Esophagus muscularis mucosa (tissue), 4 donors: ENCODE measurements at regions not wholly inside any gene's neighbourhood (a gene's known extent, or its start where the extent isn't known, plus 50 kb on each side); places are given as distances from the start of the nearest gene placed in this dataset.

Experiments used
- DNase-seq: peaks from one replicate; pipeline ENCODE4 v3.0.0-alpha.2; 2017; ENCODE audit errors: extremely low spot score
- H3K27ac ChIP-seq, 4 donors: fragments of 200-600 bp; sonication (generic); replicated peaks in 1 of 4; 1 replicate in 3 of 4; 2 replicates in 1 of 4; pipeline ENCODE4 v1.5.1; 2016 to 2019; ENCODE audit warnings: mild to moderate bottlenecking in 1 of 4
- H3K27me3 ChIP-seq, 4 donors: fragments of 200-600 bp; sonication (generic); one replicate each; pipeline versions ENCODE4 v1.5.1 to v1.6.0; 2016 to 2019
- H3K36me3 ChIP-seq, 4 donors: fragments of 200-600 bp; sonication (generic); one replicate each; pipeline ENCODE4 v1.5.1; 2016 to 2019
- H3K4me1 ChIP-seq, 4 donors: fragments of 200-600 bp; sonication (generic); one replicate each; pipeline ENCODE4 v1.5.1; 2016 to 2019
- H3K4me3 ChIP-seq, 4 donors: fragments of 200-600 bp; sonication (generic); 1 replicate in 2 of 4; 2 replicates in 2 of 4; pipeline ENCODE4 v1.5.1; 2016 to 2019; ENCODE audit warnings: mild to moderate bottlenecking in 4 of 4, moderate library complexity in 1 of 4
- H3K9me3 ChIP-seq, 4 donors: fragments of 200-600 bp; sonication (generic); 1 replicate in 3 of 4; 2 replicates in 1 of 4; pipeline ENCODE4 v1.5.1; 2016 to 2019
- EP300 ChIP-seq: sonication (generic); formaldehyde crosslinking; IDR thresholded peaks from one replicate; pipeline ENCODE4 v1.6.1; 2017; ENCODE audit warnings: antibody characterized with exemption
- POLR2A ChIP-seq: fragments of 450-650 bp; IDR thresholded peaks from one replicate; pipeline ENCODE4 v1.6.1; 2017; ENCODE audit warnings: antibody characterized with exemption, moderate library complexity, mild to moderate bottlenecking, low read depth
- POLR2AphosphoS5 ChIP-seq, 2 donors: sonication (generic); formaldehyde crosslinking; IDR thresholded peaks; one replicate each; pipeline ENCODE4 v1.6.1; 2017; ENCODE audit warnings: antibody characterized with exemption in 2 of 2
- WGBS: methylation state at CpG from one replicate; pipeline ENCODE4 v1.1.5; 2018; 5-methylcytosine and 5-hydroxymethylcytosine counted together
- intact Hi-C: fragments of 100-400 bp; cut with DNase I; formaldehyde crosslinking; loops from one replicate; pipeline ENCODE4 v1.15.1; 2023
- TF ChIP-seq, protein P1 (sequence below), 3 experiments: fragments of 200-600 bp in 2 of 3; fragments of 450-650 bp in 1 of 3; sonication (generic) in 2 of 3; IDR thresholded peaks; one replicate each; pipeline ENCODE4 v1.5.1; 2017 to 2019; ENCODE audit warnings: antibody characterized with exemption in 3 of 3, mild to moderate bottlenecking in 2 of 3, moderate library complexity in 1 of 3

GRCh38 chr12:108048686-108049085 lies 80.4 kb upstream of the WSCD2 start:
- intact Hi-C loops, result no loop called here
- WGBS, result 60% methylated on average over 4 of the region's 5 CpGs
- peaks cover 0 to 7% (median 3%) of the 10 kb centered on the region in 4 donors for H3K4me1 ChIP-seq

DNA sequence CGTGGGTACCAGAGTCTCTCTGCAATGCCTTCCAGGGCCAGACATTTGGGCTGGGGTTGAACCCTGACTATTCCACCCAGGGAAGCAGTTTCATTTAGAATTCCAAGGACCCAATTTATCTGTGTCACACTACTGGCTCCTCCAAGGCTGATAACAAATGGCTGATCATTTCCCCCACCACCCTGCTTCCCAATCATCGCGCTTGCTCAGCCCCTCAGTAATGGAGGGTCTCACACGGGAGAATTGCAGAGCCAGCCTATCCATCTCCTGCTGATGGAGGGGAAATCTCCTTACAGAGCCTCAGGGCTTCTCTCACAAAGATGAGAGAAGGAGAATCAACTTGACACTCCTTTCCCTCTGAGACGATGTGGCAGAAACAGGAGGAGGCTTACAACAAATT lies 78.4 kb upstream of the WSCD2 start:
- H3K27ac ChIP-seq, result no peak overlapping the region
- no peaks in the 10 kb centered on the region for H3K36me3 ChIP-seq
- no peak for TF ChIP-seq POLR2AphosphoS5 (IDR thresholded peaks at IDR 0.05)
- TF ChIP-seq, protein P1, sequence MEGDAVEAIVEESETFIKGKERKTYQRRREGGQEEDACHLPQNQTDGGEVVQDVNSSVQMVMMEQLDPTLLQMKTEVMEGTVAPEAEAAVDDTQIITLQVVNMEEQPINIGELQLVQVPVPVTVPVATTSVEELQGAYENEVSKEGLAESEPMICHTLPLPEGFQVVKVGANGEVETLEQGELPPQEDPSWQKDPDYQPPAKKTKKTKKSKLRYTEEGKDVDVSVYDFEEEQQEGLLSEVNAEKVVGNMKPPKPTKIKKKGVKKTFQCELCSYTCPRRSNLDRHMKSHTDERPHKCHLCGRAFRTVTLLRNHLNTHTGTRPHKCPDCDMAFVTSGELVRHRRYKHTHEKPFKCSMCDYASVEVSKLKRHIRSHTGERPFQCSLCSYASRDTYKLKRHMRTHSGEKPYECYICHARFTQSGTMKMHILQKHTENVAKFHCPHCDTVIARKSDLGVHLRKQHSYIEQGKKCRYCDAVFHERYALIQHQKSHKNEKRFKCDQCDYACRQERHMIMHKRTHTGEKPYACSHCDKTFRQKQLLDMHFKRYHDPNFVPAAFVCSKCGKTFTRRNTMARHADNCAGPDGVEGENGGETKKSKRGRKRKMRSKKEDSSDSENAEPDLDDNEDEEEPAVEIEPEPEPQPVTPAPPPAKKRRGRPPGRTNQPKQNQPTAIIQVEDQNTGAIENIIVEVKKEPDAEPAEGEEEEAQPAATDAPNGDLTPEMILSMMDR (IDR thresholded peaks at IDR 0.05), result no peak
- TF ChIP-seq EP300, result no peak
- no peak for DNase-seq
- H3K9me3 ChIP-seq, result no peaks in the 10 kb centered on the region
- no peak overlapping the region for H3K4me3 ChIP-seq
- intact Hi-C loops, result no loop called here
- H3K27me3 ChIP-seq, result no peaks in the 10 kb centered on the region
- H3K4me1 ChIP-seq, result peaks cover 0 to 7% (median 3%) of the 10 kb centered on the region in 4 donors
- 38% methylated on average over 5 of the region's 5 CpGs for WGBS

More at GRCh38 chr12:108048686-108049085, 80.4 kb upstream of the WSCD2 start:
- TF ChIP-seq, protein P1 (IDR thresholded peaks at IDR 0.05), result no peak
- TF ChIP-seq POLR2A, result no peak
- TF ChIP-seq EP300, result no peak
- TF ChIP-seq POLR2AphosphoS5 (IDR thresholded peaks at IDR 0.05), result no peak
- Histone ChIP-seq H3K27ac (no peak overlapping the region), H3K36me3 (no peaks in the 10 kb centered on the region), H3K27me3 (no peaks in the 10 kb centered on the region), H3K4me3 (no peak overlapping the region), H3K9me3 (no peaks in the 10 kb centered on the region)
- no peak for DNase-seq

DNA sequence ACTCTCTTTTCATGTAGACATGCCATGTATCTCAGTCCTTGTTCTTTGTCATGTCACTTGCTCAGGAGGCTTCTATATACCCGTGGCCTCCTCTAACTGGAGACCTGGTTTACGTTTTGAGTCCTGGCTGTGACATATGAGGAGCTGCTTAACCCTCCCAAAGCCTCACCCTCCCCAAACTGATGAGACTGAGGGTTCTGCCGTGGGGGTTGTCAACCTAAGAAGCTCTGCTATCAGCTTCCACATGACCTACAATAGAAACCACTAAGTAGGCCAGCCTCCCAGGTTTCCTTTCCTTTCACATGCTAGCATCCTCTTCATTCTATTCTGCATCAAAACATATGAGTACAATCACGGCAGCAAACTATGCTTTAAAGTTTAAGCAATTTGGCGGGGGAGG lies 76.8 kb upstream of the WSCD2 start:
- Histone ChIP-seq H3K4me3 (no peak overlapping the region), H3K4me1 (peaks cover 0 to 2% (median 0%) of the 10 kb centered on the region in 4 donors), H3K27ac (no peak overlapping the region), H3K36me3 (no peaks in the 10 kb centered on the region), H3K27me3 (no peaks in the 10 kb centered on the region), H3K9me3 (no peaks in the 10 kb centered on the region)
- intact Hi-C loops, result no loop called here
- DNase-seq, result no peak
- TF ChIP-seq POLR2AphosphoS5 (IDR thresholded peaks at IDR 0.05), result no peak
- WGBS, result 36% methylated on average over 5 of the region's 5 CpGs

GRCh38 chr12:108053512-108053911 lies 75.6 kb upstream of the WSCD2 start:
- no peak overlapping the region for H3K4me3 ChIP-seq
- H3K27me3 ChIP-seq, result no peaks in the 10 kb centered on the region
- H3K27ac ChIP-seq, result no peak overlapping the region
- H3K36me3 ChIP-seq, result no peaks in the 10 kb centered on the region
- no peaks in the 10 kb centered on the region for H3K9me3 ChIP-seq
- DNase-seq, result no peak
- intact Hi-C loops, result no loop called here
- WGBS, result 68% methylated on average over 3 of the region's 3 CpGs
- H3K4me1 ChIP-seq, result no peaks in the 10 kb centered on the region
- TF ChIP-seq, protein P1 (IDR thresholded peaks at IDR 0.05), result no peak
- TF ChIP-seq POLR2A, result no peak
- TF ChIP-seq POLR2AphosphoS5 (IDR thresholded peaks at IDR 0.05), result no peak
- no peak for TF ChIP-seq EP300

- Histone ChIP-seq H3K4me3 (no peak overlapping the region), H3K27ac (no peak overlapping the region), H3K4me1 (no peaks in the 10 kb centered on the region), H3K36me3 (no peaks in the 10 kb centered on the region), H3K9me3 (no peaks in the 10 kb centered on the region), H3K27me3 (no peaks in the 10 kb centered on the region)
- no peak for TF ChIP-seq POLR2A
- TF ChIP-seq EP300, result no peak
- no peak for TF ChIP-seq POLR2AphosphoS5 (IDR thresholded peaks at IDR 0.05)
- TF ChIP-seq, protein P1 (IDR thresholded peaks at IDR 0.05), result no peak
- WGBS, result 93% methylated on average over 2 of the region's 2 CpGs
- no peak for DNase-seq
- intact Hi-C loops, result no loop called here
Measured at GRCh38 chr12:108054496-108054895, 74.6 kb upstream of the WSCD2 start.
